ENCODE measurements at regions not wholly inside any gene's neighbourhood (a gene's known extent, or its start where the extent isn't known, plus 50 kb on each side); places are given as distances from the start of the nearest gene placed in this dataset.

DNA sequence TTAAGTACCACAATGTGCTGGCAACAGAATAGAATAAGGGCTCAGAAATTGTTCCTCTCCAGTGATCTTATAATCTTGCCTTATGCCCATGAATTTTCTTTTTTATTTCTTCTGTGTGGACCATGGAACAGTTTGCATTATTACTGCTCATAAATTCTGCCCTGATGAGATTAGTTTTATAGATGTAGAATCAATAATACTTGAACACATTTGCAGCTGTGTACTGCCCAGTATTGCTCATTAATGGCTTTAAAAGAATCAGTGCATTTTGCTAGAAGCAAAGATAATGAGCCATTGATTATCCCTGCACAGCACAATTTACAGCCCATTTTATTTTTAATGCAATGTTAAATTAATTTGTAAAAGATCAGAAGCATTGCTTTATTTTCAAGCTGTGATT, 172.3 kb upstream of the STXBP6 start:
- Histone ChIP-seq H3K4me1 (ENCODE audit: insufficient read depth, low read length) (no peaks in the 10 kb centered on the region), H3K9me2 (replicated peaks; ENCODE audit: low read length) (no peaks in the 10 kb centered on the region), H3K9ac (ENCODE audit: low read length) (no peak overlapping the region), H3K4me3 (ENCODE audit: low read length) (no peak overlapping the region), H4K20me1 (ENCODE audit: low read length) (no peaks in the 10 kb centered on the region), H3K4me2 (ENCODE audit: low read length) (no peak overlapping the region), H3F3A (ENCODE audit: low read length, unreplicated experiment) (no peaks in the 10 kb centered on the region), H3K79me2 (ENCODE audit: low read length) (no peaks in the 10 kb centered on the region), H3K9me3 (ENCODE audit: low read length) (peaks cover 25% of the 10 kb centered on the region; the same call in 1 of the 2 replicates), H2AFZ (ENCODE audit: low read length) (no peak overlapping the region), H3K36me3 (ENCODE audit: low read depth, low read length) (no peaks in the 10 kb centered on the region), H3K27me3 (ENCODE audit: low read length) (no peaks in the 10 kb centered on the region), H3K27ac (ENCODE audit: low read length) (no peak overlapping the region)
- TF ChIP-seq EZH2phosphoT487 (IDR thresholded peaks at IDR 0.05; ENCODE audit: borderline replicate concordance, low read length) (no peak), EZH2 (IDR thresholded peaks at IDR 0.05; ENCODE audit: low read length, unreplicated experiment) (no peak)
- TF ChIP-seq, protein P1, sequence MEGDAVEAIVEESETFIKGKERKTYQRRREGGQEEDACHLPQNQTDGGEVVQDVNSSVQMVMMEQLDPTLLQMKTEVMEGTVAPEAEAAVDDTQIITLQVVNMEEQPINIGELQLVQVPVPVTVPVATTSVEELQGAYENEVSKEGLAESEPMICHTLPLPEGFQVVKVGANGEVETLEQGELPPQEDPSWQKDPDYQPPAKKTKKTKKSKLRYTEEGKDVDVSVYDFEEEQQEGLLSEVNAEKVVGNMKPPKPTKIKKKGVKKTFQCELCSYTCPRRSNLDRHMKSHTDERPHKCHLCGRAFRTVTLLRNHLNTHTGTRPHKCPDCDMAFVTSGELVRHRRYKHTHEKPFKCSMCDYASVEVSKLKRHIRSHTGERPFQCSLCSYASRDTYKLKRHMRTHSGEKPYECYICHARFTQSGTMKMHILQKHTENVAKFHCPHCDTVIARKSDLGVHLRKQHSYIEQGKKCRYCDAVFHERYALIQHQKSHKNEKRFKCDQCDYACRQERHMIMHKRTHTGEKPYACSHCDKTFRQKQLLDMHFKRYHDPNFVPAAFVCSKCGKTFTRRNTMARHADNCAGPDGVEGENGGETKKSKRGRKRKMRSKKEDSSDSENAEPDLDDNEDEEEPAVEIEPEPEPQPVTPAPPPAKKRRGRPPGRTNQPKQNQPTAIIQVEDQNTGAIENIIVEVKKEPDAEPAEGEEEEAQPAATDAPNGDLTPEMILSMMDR (conservative IDR thresholded peaks at IDR 0.05; ENCODE audit: low read depth, low read length), result no peak
- ChIA-PET POLR2A (ENCODE audit: unreplicated experiment) (no interaction called here), CTCF (no interaction called here)
- intact Hi-C loops (cut with micrococcal nuclease), result no loop called here
- DNase-seq (no peak), ATAC-seq (no peak)
- BruUV-seq (replicated peaks), result no TSS peak

DNA sequence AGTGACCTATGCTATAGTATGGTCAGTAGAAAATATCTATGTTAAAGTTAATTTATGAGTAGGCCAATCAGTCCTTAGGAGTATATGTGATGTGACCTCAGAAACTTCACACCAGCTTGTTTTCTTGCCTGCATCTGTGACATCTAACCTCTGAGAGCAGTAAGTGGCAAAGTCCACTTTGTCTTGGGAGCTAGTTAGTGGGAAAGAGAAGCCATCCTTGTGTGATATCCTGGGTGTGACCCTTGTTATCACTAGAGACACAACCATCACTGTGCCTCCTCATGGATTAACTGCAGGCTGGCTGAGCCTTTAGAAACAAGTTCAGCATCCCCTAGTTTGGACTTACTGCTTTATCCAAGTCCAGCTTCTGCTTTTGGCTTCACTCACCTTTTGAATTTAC, 170.6 kb upstream of the STXBP6 start:
- Histone ChIP-seq H3K4me2 (ENCODE audit: low read length) (no peak overlapping the region), H3K79me2 (ENCODE audit: low read length) (no peaks in the 10 kb centered on the region), H3K9ac (ENCODE audit: low read length) (no peak overlapping the region), H3F3A (ENCODE audit: low read length, unreplicated experiment) (no peaks in the 10 kb centered on the region), H3K9me2 (replicated peaks; ENCODE audit: low read length) (no peaks in the 10 kb centered on the region), H3K9me3 (ENCODE audit: low read length) (0 out of 2 replicates have a peak, but pooled peaks cover 19% of the 10 kb centered on the region), H3K36me3 (ENCODE audit: low read depth, low read length) (no peaks in the 10 kb centered on the region), H3K27ac (ENCODE audit: low read length) (no peak overlapping the region), H3K4me3 (ENCODE audit: low read length) (no peak overlapping the region), H2AFZ (ENCODE audit: low read length) (no peak overlapping the region), H3K4me1 (ENCODE audit: insufficient read depth, low read length) (no peaks in the 10 kb centered on the region), H4K20me1 (ENCODE audit: low read length) (no peaks in the 10 kb centered on the region), H3K27me3 (ENCODE audit: low read length) (no peaks in the 10 kb centered on the region)
- TF ChIP-seq, protein P1 (conservative IDR thresholded peaks at IDR 0.05; ENCODE audit: low read depth, low read length), result no peak
- TF ChIP-seq EZH2 (IDR thresholded peaks at IDR 0.05; ENCODE audit: low read length, unreplicated experiment) (no peak), EZH2phosphoT487 (IDR thresholded peaks at IDR 0.05; ENCODE audit: borderline replicate concordance, low read length) (no peak)
- ATAC-seq (no peak), DNase-seq (no peak)
- ChIA-PET CTCF (no interaction called here), POLR2A (ENCODE audit: unreplicated experiment) (no interaction called here)
- intact Hi-C loops (cut with micrococcal nuclease), result no loop called here
- no TSS peak for BruUV-seq (replicated peaks)

DNA sequence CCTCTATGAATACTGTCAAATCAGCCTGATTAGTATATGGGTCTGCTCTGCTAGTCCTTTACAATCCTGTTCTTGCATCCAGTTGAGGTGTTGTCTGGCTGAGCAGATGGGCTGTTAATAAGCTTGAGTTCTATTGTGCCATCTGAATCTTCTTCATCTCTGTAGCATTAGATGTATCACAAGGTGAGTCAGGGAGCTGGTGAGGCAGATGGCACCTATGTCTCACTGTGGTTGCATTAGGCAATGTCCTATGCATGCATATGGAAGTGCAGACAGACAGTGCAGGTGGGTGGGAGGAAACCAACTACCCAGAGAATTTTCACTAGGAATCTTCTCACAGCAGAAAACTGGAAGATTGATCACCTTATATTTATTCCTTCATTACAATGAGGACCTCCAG, 165.7 kb upstream of the STXBP6 start:
- no peak for TF ChIP-seq EZH2 (IDR thresholded peaks at IDR 0.05; ENCODE audit: low read length, unreplicated experiment)
- TF ChIP-seq, protein P1 (conservative IDR thresholded peaks at IDR 0.05; ENCODE audit: low read depth, low read length), result no peak
- TF ChIP-seq EZH2phosphoT487 (IDR thresholded peaks at IDR 0.05; ENCODE audit: borderline replicate concordance, low read length), result no peak
- intact Hi-C loops (cut with micrococcal nuclease), result no loop called here
- no peaks in the 10 kb centered on the region for H3K36me3 ChIP-seq (ENCODE audit: low read depth, low read length)
- H3K4me1 ChIP-seq (ENCODE audit: insufficient read depth, low read length), result no peaks in the 10 kb centered on the region
- H3K9me3 ChIP-seq (ENCODE audit: low read length), result 0 out of 2 replicates have a peak, but pooled peaks cover 10% of the 10 kb centered on the region
- no peak overlapping the region for H3K9ac ChIP-seq (ENCODE audit: low read length)
- no TSS peak for BruUV-seq (replicated peaks)
- ChIA-PET CTCF (no interaction called here), POLR2A (ENCODE audit: unreplicated experiment) (interaction anchor here (0.6 kb wide), 1 partner anchor 1892 kb away, joined by 3 read pairs; no protein-coding TSS in a partner anchor)
- H4K20me1 ChIP-seq (ENCODE audit: low read length), result no peaks in the 10 kb centered on the region
- H3K4me2 ChIP-seq (ENCODE audit: low read length), result no peak overlapping the region
- ATAC-seq (no peak), DNase-seq (no peak)
- H3K27ac ChIP-seq (ENCODE audit: low read length), result no peak overlapping the region
- no peaks in the 10 kb centered on the region for H3K9me2 ChIP-seq (replicated peaks; ENCODE audit: low read length)
- H3F3A ChIP-seq (ENCODE audit: low read length, unreplicated experiment), result no peaks in the 10 kb centered on the region
- H3K4me3 ChIP-seq (ENCODE audit: low read length), result no peak overlapping the region
- H3K27me3 ChIP-seq (ENCODE audit: low read length), result no peaks in the 10 kb centered on the region
- H3K79me2 ChIP-seq (ENCODE audit: low read length), result no peaks in the 10 kb centered on the region
- no peak overlapping the region for H2AFZ ChIP-seq (ENCODE audit: low read length)

All from PC-3 (cell line).